HG02759 (cell line): ENCODE measurements at regions not wholly inside any gene's neighbourhood (a gene's known extent, or its start where the extent isn't known, plus 50 kb on each side); places are given as distances from the start of the nearest gene placed in this dataset.
A peak's percentile ranks its signal among the peaks of the same experiment; 100 is the strongest.

Experiments
- ATAC-seq: cut with Tn5 transposase; IDR thresholded peaks from one replicate; pipeline ENCODE4 v1.9.1; 2021; ENCODE audit warnings: mild to moderate bottlenecking, moderate library complexity; ENCODE audit not compliant: unreplicated experiment

GRCh38 chr4:30281986-30282385, 438.2 kb upstream of the PCDH7 start:
- ATAC-seq: no peak

- ATAC-seq: no peak
Measured at GRCh38 chr4:30283336-30283735, 436.8 kb upstream of the PCDH7 start.

GRCh38 chr4:30294295-30294694, 425.9 kb upstream of the PCDH7 start:
- ATAC-seq: no peak

GRCh38 chr4:30295652-30296051, 424.5 kb upstream of the PCDH7 start:
- no peak for ATAC-seq

GRCh38 chr4:30314001-30314400, 406.2 kb upstream of the PCDH7 start:
- ATAC-seq: no peak

GRCh38 chr4:30330894-30331652, 389.1 kb upstream of the PCDH7 start:
- no peak for ATAC-seq

- no peak for ATAC-seq
Measured at GRCh38 chr4:30341731-30342130, 378.4 kb upstream of the PCDH7 start.

GRCh38 chr4:30350288-30350687, 369.9 kb upstream of the PCDH7 start:
- no peak for ATAC-seq

GRCh38 chr4:30354605-30355004, 365.6 kb upstream of the PCDH7 start:
- ATAC-seq: no peak

- ATAC-seq: no peak
Measured at GRCh38 chr4:30362436-30362835, 357.7 kb upstream of the PCDH7 start.

- no peak for ATAC-seq
Measured at GRCh38 chr4:30370105-30370504, 350.1 kb upstream of the PCDH7 start.

GRCh38 chr4:30380404-30380998, 339.7 kb upstream of the PCDH7 start:
- peak; percentile 96 for ATAC-seq

- no peak for ATAC-seq
Measured at GRCh38 chr4:30385650-30386049, 334.5 kb upstream of the PCDH7 start.

GRCh38 chr4:30386266-30386895, 333.8 kb upstream of the PCDH7 start:
- ATAC-seq: no peak

- no peak for ATAC-seq
Measured at GRCh38 chr4:30395902-30396301, 324.3 kb upstream of the PCDH7 start.

GRCh38 chr4:30396772-30397475, 323.2 kb upstream of the PCDH7 start:
- no peak for ATAC-seq

GRCh38 chr4:30399476-30399875, 320.7 kb upstream of the PCDH7 start:
- ATAC-seq: no peak

GRCh38 chr4:30402276-30402675, 317.9 kb upstream of the PCDH7 start:
- ATAC-seq: no peak

GRCh38 chr4:30413915-30414314, 306.3 kb upstream of the PCDH7 start:
- no peak for ATAC-seq

- no peak for ATAC-seq
Measured at GRCh38 chr4:30416547-30416946, 303.6 kb upstream of the PCDH7 start.

GRCh38 chr4:30427932-30428331, 292.2 kb upstream of the PCDH7 start:
- no peak for ATAC-seq
